IMR-90 (cell line): ENCODE measurements at regions not wholly inside any gene's neighbourhood (a gene's known extent, or its start where the extent isn't known, plus 50 kb on each side); places are given as distances from the start of the nearest gene placed in this dataset.

ENCODE experiments used
- ATAC-seq: fragments of 200-7000 bp; cut with Tn5 transposase; 2 replicates; pipeline ENCODE4 v1.9.1; 2020; ENCODE audit warnings: low read depth, mild to moderate bottlenecking, moderate library complexity
- BruUV-seq: library from RNA; stranded (reverse); fragments of 400-500 nt; replicated peaks from 2 replicates; lab custom pipeline; 2021; lab: Mats Ljungman, UMichigan
- CTCF ChIA-PET: fragments of 300-600 bp; formaldehyde crosslinking; extraction: SDS; loops from one replicate; lab custom pipeline; 2021; ENCODE audit warnings: antibody characterized with exemption; lab: Yijun Ruan, JAX
- POLR2A ChIA-PET: fragments of 300-600 bp; sonication (Branson Sonifier 250); formaldehyde crosslinking; loops from one replicate; lab custom pipeline; 2022; ENCODE audit warnings: antibody characterized with exemption; ENCODE audit not compliant: unreplicated experiment; lab: Charles Lee
- DNase-seq: peaks from one replicate; pipeline ENCODE4 v3.0.0; 2013
- H2AFZ ChIP-seq: replicated peaks from 2 replicates; pipeline ENCODE3; 2013; ENCODE audit warnings: low read length, mild to moderate bottlenecking; ENCODE audit not compliant: poor library complexity
- H2AK5ac ChIP-seq: 2 replicates; pipeline ENCODE4 v1.6.1; 2013; ENCODE audit warnings: low read depth, low read length, inconsistent platforms
- H2AK9ac ChIP-seq: replicated peaks from 2 replicates; pipeline ENCODE3; 2013; ENCODE audit warnings: mild to moderate bottlenecking, low read depth, low read length, moderate library complexity; ENCODE audit not compliant: poor library complexity
- H2BK120ac ChIP-seq: 2 replicates; pipeline ENCODE4 v1.6.1; 2013; ENCODE audit warnings: low read depth, low read length, inconsistent platforms
- H2BK15ac ChIP-seq: 3 replicates; pipeline ENCODE4 v1.6.1; 2013; ENCODE audit warnings: low read depth, low read length, inconsistent platforms
- H2BK20ac ChIP-seq: 2 replicates; pipeline ENCODE4 v1.6.1; 2013; ENCODE audit warnings: low read depth, mild to moderate bottlenecking, inconsistent platforms, low read length, moderate library complexity
- H2BK5ac ChIP-seq: 2 replicates; pipeline ENCODE4 v1.6.1; 2013; ENCODE audit warnings: mild to moderate bottlenecking, low read depth, low read length, inconsistent platforms; ENCODE audit not compliant: poor library complexity, severe bottlenecking
- H3K14ac ChIP-seq: replicated peaks from 2 replicates; pipeline ENCODE4 v1.6.1; 2013; ENCODE audit warnings: low read depth, low read length, inconsistent platforms
- H3K18ac ChIP-seq: 2 replicates; pipeline ENCODE4 v1.6.1; 2013; ENCODE audit warnings: low read depth, low read length, control low read depth
- H3K23ac ChIP-seq: 2 replicates; pipeline ENCODE4 v1.6.1; 2013; ENCODE audit warnings: low read depth, low read length, inconsistent platforms
- H3K27ac ChIP-seq: 2 replicates; pipeline ENCODE4 v1.5.1; 2013; ENCODE audit warnings: mild to moderate bottlenecking, control low read depth, low read length; ENCODE audit not compliant: insufficient read depth
- H3K27me3 ChIP-seq: 2 replicates; pipeline ENCODE4 v1.6.1; 2013; ENCODE audit warnings: low read length; ENCODE audit not compliant: control insufficient read depth, insufficient read depth
- H3K36me3 ChIP-seq: 2 replicates; pipeline ENCODE4 v1.6.1; 2013; ENCODE audit warnings: low read length, mixed read lengths; ENCODE audit not compliant: control insufficient read depth, insufficient read depth
- H3K4ac ChIP-seq: 2 replicates; pipeline ENCODE4 v1.6.1; 2013; ENCODE audit warnings: low read depth, low read length, inconsistent platforms
- H3K4me1 ChIP-seq: 2 replicates; pipeline ENCODE4 v1.6.1; 2013; ENCODE audit warnings: low read length, mixed read lengths; ENCODE audit not compliant: control insufficient read depth, insufficient read depth
- H3K4me2 ChIP-seq: 2 replicates; pipeline ENCODE4 v1.6.1; 2013; ENCODE audit warnings: low read depth, mild to moderate bottlenecking, control low read depth, low read length, moderate library complexity
- H3K4me3 ChIP-seq: 2 replicates; pipeline ENCODE4 v1.5.1; 2013; ENCODE audit warnings: low read depth, mild to moderate bottlenecking, control low read depth, low read length, moderate library complexity; ENCODE audit not compliant: insufficient read depth
- H3K56ac ChIP-seq: 2 replicates; pipeline ENCODE4 v1.6.1; 2013; ENCODE audit warnings: low read length, inconsistent platforms; ENCODE audit not compliant: insufficient read depth; ENCODE audit errors: extremely low read depth
- H3K79me1 ChIP-seq, 2 experiments: 2 replicates each; pipeline ENCODE4 v1.6.1; 2013; ENCODE audit warnings: low read length in 2 of 2, inconsistent platforms in 1 of 2, low read depth in 1 of 2
- H3K9ac ChIP-seq: 2 replicates; pipeline ENCODE4 v1.6.1; 2013; ENCODE audit warnings: low read depth, low read length, control low read depth
- H3K9me1 ChIP-seq: 2 replicates; pipeline ENCODE4 v1.6.1; 2013; ENCODE audit warnings: low read length, inconsistent platforms; ENCODE audit not compliant: insufficient read depth
- H3K9me3 ChIP-seq: 2 replicates; pipeline ENCODE4 v1.6.1; 2013; ENCODE audit warnings: low read length; ENCODE audit not compliant: control insufficient read depth, insufficient read depth
- H4K20me1 ChIP-seq: 2 replicates; pipeline ENCODE4 v1.6.1; 2013; ENCODE audit warnings: low read length, inconsistent platforms; ENCODE audit not compliant: insufficient read depth
- H4K5ac ChIP-seq: 2 replicates; pipeline ENCODE4 v1.6.1; 2013; ENCODE audit warnings: mild to moderate bottlenecking, low read depth, low read length, control low read depth
- H4K8ac ChIP-seq, 2 experiments: 2 replicates each; pipeline ENCODE4 v1.6.1; 2013; ENCODE audit warnings: low read depth in 2 of 2, low read length in 2 of 2, control low read depth in 1 of 2, inconsistent platforms in 1 of 2
- H4K91ac ChIP-seq: 2 replicates; pipeline ENCODE4 v1.6.1; 2013; ENCODE audit warnings: low read depth, low read length, inconsistent platforms; ENCODE audit not compliant: insufficient read depth
- BHLHE40 ChIP-seq: fragments of 150-350 bp; IDR thresholded peaks from 2 replicates; pipeline ENCODE4 v1.6.1; 2016; ENCODE audit warnings: mild to moderate bottlenecking, low read depth, low read length
- CEBPB ChIP-seq: IDR thresholded peaks from 2 replicates; pipeline ENCODE4 v1.6.1; 2012; ENCODE audit warnings: low read depth, low read length, improper control_type of control experiment
- CTCF ChIP-seq: conservative IDR thresholded peaks from 2 replicates; pipeline ENCODE4 v1.5.1; 2012; ENCODE audit warnings: mild to moderate bottlenecking, low read depth, low read length, improper control_type of control experiment
- MAFK ChIP-seq: IDR thresholded peaks from 2 replicates; pipeline ENCODE4 v1.6.1; 2012; ENCODE audit warnings: low read depth, low read length, improper control_type of control experiment
- MXI1 ChIP-seq: IDR thresholded peaks from 2 replicates; pipeline ENCODE4 v1.6.1; 2012; ENCODE audit warnings: low read depth, mild to moderate bottlenecking, low read length, moderate library complexity, borderline replicate concordance
- NFE2L2 ChIP-seq: fragments of 150-350 bp; IDR thresholded peaks from 2 replicates; pipeline ENCODE4 v1.6.1; 2016; ENCODE audit warnings: low read depth, mild to moderate bottlenecking, low read length
- POLR2A ChIP-seq: IDR thresholded peaks from 2 replicates; pipeline ENCODE4 v1.6.1; 2012; ENCODE audit warnings: mild to moderate bottlenecking, low read depth, low read length
- RCOR1 ChIP-seq: IDR thresholded peaks from 2 replicates; pipeline ENCODE4 v1.6.1; 2012; ENCODE audit warnings: mild to moderate bottlenecking, low read length, improper control_type of control experiment; ENCODE audit not compliant: insufficient replicate concordance
- RFX5 ChIP-seq: IDR thresholded peaks from 2 replicates; pipeline ENCODE4 v1.8.0; 2012; ENCODE audit warnings: low read depth, mild to moderate bottlenecking, low read length, moderate library complexity
- WGBS, 2 experiments: methylation state at CpG; one replicate each; pipeline versions ENCODE4 v1.1.5 to v1.1.7; 2013; ENCODE audit warnings: missing lambda C conversion rate in 2 of 2; ENCODE audit not compliant: insufficient read length in 1 of 2; ENCODE audit errors: extremely low coverage in 2 of 2; 5-methylcytosine and 5-hydroxymethylcytosine counted together
- dilution Hi-C: fragments of 300-500 bp; cut with HindIII; formaldehyde crosslinking; loops from one replicate; pipeline ENCODE4 v1.14.3; 2018; ENCODE audit warnings: low sequenced_read_pairs; ENCODE audit not compliant: unreplicated experiment
- in situ Hi-C: fragments of 300-500 bp; cut with MboI; formaldehyde crosslinking; loops from 3 replicates; pipeline ENCODE4 v1.14.3; 2019; ENCODE audit warnings: low sequenced_read_pairs, inconsistent platforms, mixed read lengths
- intact Hi-C: fragments of 100-400 bp; cut with micrococcal nuclease; formaldehyde crosslinking; loops from 2 replicates; pipeline ENCODE4 v1.10.0; 2022

GRCh38 chr14:56892959-56893358 lies 82.7 kb upstream of the OTX2 start:
- H2BK15ac ChIP-seq = no peak overlapping the region
- H3K14ac ChIP-seq = no peak overlapping the region
- no peaks in the 10 kb centered on the region for H4K20me1 ChIP-seq
- no peak overlapping the region for H2BK120ac ChIP-seq
- no peak overlapping the region for H2AFZ ChIP-seq
- TF ChIP-seq POLR2A (no peak), CEBPB (no peak), CTCF (no peak), RCOR1 (no peak), RFX5 (no peak), BHLHE40 (no peak), MXI1 (no peak), NFE2L2 (no peak), MAFK (no peak)
- H3K4ac ChIP-seq = no peak overlapping the region
- no peak overlapping the region for H3K9ac ChIP-seq
- H3K9me3 ChIP-seq = no peaks in the 10 kb centered on the region
- H2BK5ac ChIP-seq = no peak overlapping the region
- no peak overlapping the region for H4K8ac ChIP-seq
- no peak overlapping the region for H3K4me2 ChIP-seq
- no peaks in the 10 kb centered on the region for H3K27me3 ChIP-seq
- ATAC-seq (no peak), DNase-seq (no peak)
- no peak overlapping the region for H2AK5ac ChIP-seq
- H3K23ac ChIP-seq = no peak overlapping the region
- no peaks in the 10 kb centered on the region for H3K4me1 ChIP-seq
- H4K5ac ChIP-seq = no peak overlapping the region
- 40% methylated on average over 1 of the region's 5 CpGs; no CpG with 5 or more reads in 1 of the 2 experiments for WGBS, 2 experiments
- dilution Hi-C loops = no loop called here
- intact Hi-C loops = no loop called here
- H3K56ac ChIP-seq = no peak overlapping the region
- BruUV-seq = no TSS peak
- H4K91ac ChIP-seq = no peak overlapping the region
- no peak overlapping the region for H3K4me3 ChIP-seq
- no peaks in the 10 kb centered on the region for H3K79me1 ChIP-seq
- POLR2A ChIA-PET = no interaction called here
- no peaks in the 10 kb centered on the region for H3K9me1 ChIP-seq
- H2AK9ac ChIP-seq = no peak overlapping the region
- no peak overlapping the region for H2BK20ac ChIP-seq
- H3K27ac ChIP-seq = no peak overlapping the region
- CTCF ChIA-PET = interaction anchor here (0.6 kb wide), 1 partner anchor 1947 kb away, joined by 3 read pairs; no protein-coding TSS in a partner anchor
- H3K36me3 ChIP-seq = no peaks in the 10 kb centered on the region
- no peak overlapping the region for H3K18ac ChIP-seq
- in situ Hi-C loops = no loop called here
